ENCODE measurements at regions not wholly inside any gene's neighbourhood (a gene's known extent, or its start where the extent isn't known, plus 50 kb on each side); places are given as distances from the start of the nearest gene placed in this dataset.

- no peak for DNase-seq
- H3K27me3 Mint-ChIP-seq, result no peaks in the 10 kb centered on the region
- H3K4me3 Mint-ChIP-seq, result no peak overlapping the region
- no peaks in the 10 kb centered on the region for H3K36me3 Mint-ChIP-seq (ENCODE audit: low read depth)
- H3K27ac Mint-ChIP-seq, result no peak overlapping the region
- no peaks in the 10 kb centered on the region for H3K4me1 Mint-ChIP-seq (ENCODE audit: low read depth)
- H3K9me3 Mint-ChIP-seq, result peaks cover 3% of the 10 kb centered on the region
Observed at GRCh38 chr1:218846181-218846580, 327.5 kb upstream of the LYPLAL1 start.

GRCh38 chr1:218847089-218847768 is 326.4 kb upstream of the LYPLAL1 start:
- no peak overlapping the region for H3K4me3 Mint-ChIP-seq
- DNase-seq, result no peak
- no peaks in the 10 kb centered on the region for H3K27me3 Mint-ChIP-seq
- H3K36me3 Mint-ChIP-seq (ENCODE audit: low read depth), result no peaks in the 10 kb centered on the region
- H3K27ac Mint-ChIP-seq, result no peak overlapping the region
- H3K9me3 Mint-ChIP-seq, result peaks cover 3% of the 10 kb centered on the region
- no peaks in the 10 kb centered on the region for H3K4me1 Mint-ChIP-seq (ENCODE audit: low read depth)

- Mint-ChIP-seq H3K4me1 (ENCODE audit: low read depth) (no peaks in the 10 kb centered on the region), H3K4me3 (no peak overlapping the region), H3K27ac (no peak overlapping the region), H3K9me3 (peaks cover 3% of the 10 kb centered on the region), H3K27me3 (no peaks in the 10 kb centered on the region), H3K36me3 (ENCODE audit: low read depth) (no peaks in the 10 kb centered on the region)
- no peak for DNase-seq
Observed at GRCh38 chr1:218848009-218848408, 325.7 kb upstream of the LYPLAL1 start.

- no peak for DNase-seq
- Mint-ChIP-seq H3K9me3 (no peaks in the 10 kb centered on the region), H3K27me3 (no peaks in the 10 kb centered on the region), H3K4me1 (ENCODE audit: low read depth) (no peaks in the 10 kb centered on the region), H3K27ac (no peak overlapping the region), H3K36me3 (ENCODE audit: low read depth) (no peaks in the 10 kb centered on the region), H3K4me3 (no peak overlapping the region)
Observed at GRCh38 chr1:218850367-218850766, 323.3 kb upstream of the LYPLAL1 start.

- Mint-ChIP-seq H3K36me3 (ENCODE audit: low read depth) (no peaks in the 10 kb centered on the region), H3K27me3 (no peaks in the 10 kb centered on the region), H3K27ac (no peak overlapping the region), H3K4me3 (no peak overlapping the region), H3K4me1 (ENCODE audit: low read depth) (no peaks in the 10 kb centered on the region), H3K9me3 (no peaks in the 10 kb centered on the region)
- DNase-seq, result no peak
Observed at GRCh38 chr1:218851586-218851985, 322.1 kb upstream of the LYPLAL1 start.

GRCh38 chr1:218852527-218852926 is 321.2 kb upstream of the LYPLAL1 start:
- no peaks in the 10 kb centered on the region for H3K4me1 Mint-ChIP-seq (ENCODE audit: low read depth)
- DNase-seq, result no peak

GRCh38 chr1:218863987-218864386 is 309.7 kb upstream of the LYPLAL1 start:
- Mint-ChIP-seq H3K27me3 (no peaks in the 10 kb centered on the region), H3K36me3 (ENCODE audit: low read depth) (no peaks in the 10 kb centered on the region), H3K4me3 (no peak overlapping the region), H3K4me1 (ENCODE audit: low read depth) (no peaks in the 10 kb centered on the region), H3K27ac (no peak overlapping the region), H3K9me3 (no peaks in the 10 kb centered on the region)
- no peak for DNase-seq

More at GRCh38 chr1:218852527-218852926, 321.2 kb upstream of the LYPLAL1 start:
- Mint-ChIP-seq H3K27me3 (no peaks in the 10 kb centered on the region), H3K27ac (no peak overlapping the region), H3K36me3 (ENCODE audit: low read depth) (no peaks in the 10 kb centered on the region), H3K4me3 (no peak overlapping the region), H3K9me3 (no peaks in the 10 kb centered on the region)

GRCh38 chr1:218865591-218865990 is 308.1 kb upstream of the LYPLAL1 start:
- H3K4me1 Mint-ChIP-seq (ENCODE audit: low read depth), result no peaks in the 10 kb centered on the region
- H3K9me3 Mint-ChIP-seq, result no peaks in the 10 kb centered on the region
- no peak overlapping the region for H3K27ac Mint-ChIP-seq
- no peak overlapping the region for H3K4me3 Mint-ChIP-seq
- DNase-seq, result no peak
- H3K36me3 Mint-ChIP-seq (ENCODE audit: low read depth), result no peaks in the 10 kb centered on the region
- no peaks in the 10 kb centered on the region for H3K27me3 Mint-ChIP-seq

- H3K4me1 Mint-ChIP-seq (ENCODE audit: low read depth), result no peaks in the 10 kb centered on the region
- no peaks in the 10 kb centered on the region for H3K27me3 Mint-ChIP-seq
- H3K9me3 Mint-ChIP-seq, result no peaks in the 10 kb centered on the region
- H3K27ac Mint-ChIP-seq, result no peak overlapping the region
- no peaks in the 10 kb centered on the region for H3K36me3 Mint-ChIP-seq (ENCODE audit: low read depth)
- H3K4me3 Mint-ChIP-seq, result no peak overlapping the region
- no peak for DNase-seq
Observed at GRCh38 chr1:218866507-218866906, 307.2 kb upstream of the LYPLAL1 start.

GRCh38 chr1:218867066-218867465 is 306.6 kb upstream of the LYPLAL1 start:
- Mint-ChIP-seq H3K4me1 (ENCODE audit: low read depth) (no peaks in the 10 kb centered on the region), H3K36me3 (ENCODE audit: low read depth) (no peaks in the 10 kb centered on the region), H3K9me3 (no peaks in the 10 kb centered on the region), H3K27ac (no peak overlapping the region), H3K27me3 (no peaks in the 10 kb centered on the region), H3K4me3 (no peak overlapping the region)
- DNase-seq, result no peak

- Mint-ChIP-seq H3K9me3 (peaks cover 3% of the 10 kb centered on the region), H3K27me3 (no peaks in the 10 kb centered on the region), H3K4me1 (ENCODE audit: low read depth) (no peaks in the 10 kb centered on the region), H3K4me3 (no peak overlapping the region), H3K27ac (no peak overlapping the region), H3K36me3 (ENCODE audit: low read depth) (no peaks in the 10 kb centered on the region)
- no peak for DNase-seq
Observed at GRCh38 chr1:218867941-218868626, 305.6 kb upstream of the LYPLAL1 start.

- H3K4me3 Mint-ChIP-seq, result no peak overlapping the region
- no peak for DNase-seq
- H3K27me3 Mint-ChIP-seq, result no peaks in the 10 kb centered on the region
- peaks cover 3% of the 10 kb centered on the region for H3K9me3 Mint-ChIP-seq
- no peaks in the 10 kb centered on the region for H3K36me3 Mint-ChIP-seq (ENCODE audit: low read depth)
- H3K27ac Mint-ChIP-seq, result no peak overlapping the region
- H3K4me1 Mint-ChIP-seq (ENCODE audit: low read depth), result no peaks in the 10 kb centered on the region
Observed at GRCh38 chr1:218869276-218869675, 304.4 kb upstream of the LYPLAL1 start.

GRCh38 chr1:218872026-218872425 is 301.7 kb upstream of the LYPLAL1 start:
- H3K27ac Mint-ChIP-seq, result no peak overlapping the region
- no peaks in the 10 kb centered on the region for H3K36me3 Mint-ChIP-seq (ENCODE audit: low read depth)
- H3K4me1 Mint-ChIP-seq (ENCODE audit: low read depth), result no peaks in the 10 kb centered on the region
- peaks cover 3% of the 10 kb centered on the region for H3K9me3 Mint-ChIP-seq
- DNase-seq, result no peak
- H3K27me3 Mint-ChIP-seq, result no peaks in the 10 kb centered on the region
- H3K4me3 Mint-ChIP-seq, result no peak overlapping the region

GRCh38 chr1:218872928-218873327 is 300.8 kb upstream of the LYPLAL1 start:
- DNase-seq, result no peak
- H3K4me3 Mint-ChIP-seq, result no peak overlapping the region
- H3K4me1 Mint-ChIP-seq (ENCODE audit: low read depth), result no peaks in the 10 kb centered on the region
- H3K9me3 Mint-ChIP-seq, result peaks cover 3% of the 10 kb centered on the region
- no peaks in the 10 kb centered on the region for H3K36me3 Mint-ChIP-seq (ENCODE audit: low read depth)
- no peak overlapping the region for H3K27ac Mint-ChIP-seq
- no peaks in the 10 kb centered on the region for H3K27me3 Mint-ChIP-seq

- no peak for DNase-seq
- Mint-ChIP-seq H3K4me3 (no peak overlapping the region), H3K27ac (no peak overlapping the region), H3K4me1 (ENCODE audit: low read depth) (no peaks in the 10 kb centered on the region), H3K36me3 (ENCODE audit: low read depth) (no peaks in the 10 kb centered on the region), H3K9me3 (peaks cover 3% of the 10 kb centered on the region), H3K27me3 (no peaks in the 10 kb centered on the region)
Observed at GRCh38 chr1:218874313-218874712, 299.4 kb upstream of the LYPLAL1 start.

Measured in activated T-cell treated with anti-CD3 and anti-CD28 coated beads, Interleukin-2, amount 50 U/mL, for 24 hours (primary cell).